Upper lobe of right lung (tissue), 1 donor: ENCODE measurements at regions not wholly inside any gene's neighbourhood (a gene's known extent, or its start where the extent isn't known, plus 50 kb on each side); places are given as distances from the start of the nearest gene placed in this dataset.
A peak's percentile ranks its signal among the peaks of the same experiment; 100 is the strongest.

ENCODE experiments used
- ATAC-seq: fragments of 200-7000 bp; cut with Tn5 transposase; one replicate; pipeline ENCODE4 v1.9.1; 2020; ENCODE audit warnings: mild to moderate bottlenecking, moderate library complexity
- DNase-seq: peaks from one replicate; pipeline ENCODE4 v3.0.0-alpha.2; 2020
- H3K27ac ChIP-seq: fragments of 200-600 bp; one replicate; pipeline ENCODE4 v1.8.0; 2022
- H3K27me3 ChIP-seq: fragments of 200-600 bp; one replicate; pipeline ENCODE4 v1.8.0; 2022; ENCODE audit warnings: mild to moderate bottlenecking
- H3K36me3 ChIP-seq: fragments of 200-600 bp; one replicate; pipeline ENCODE4 v1.8.0; 2022
- H3K4me1 ChIP-seq: fragments of 200-600 bp; one replicate; pipeline ENCODE4 v1.8.0; 2022
- H3K4me3 ChIP-seq: fragments of 200-600 bp; one replicate; pipeline ENCODE4 v1.8.0; 2022; ENCODE audit warnings: mild to moderate bottlenecking
- H3K9me3 ChIP-seq: fragments of 200-600 bp; one replicate; pipeline ENCODE4 v1.8.0; 2022
- CTCF ChIP-seq: fragments of 200-600 bp; IDR thresholded peaks from one replicate; pipeline ENCODE4 v1.8.0; 2022; ENCODE audit warnings: antibody characterized with exemption
- intact Hi-C: fragments of 100-400 bp; cut with DNase I; formaldehyde crosslinking; loops from one replicate; pipeline ENCODE4 v1.11.0; 2022
- donor health status: DM: no; HTN: yes; CAD: no; lungs with severe emphysema.

- Histone ChIP-seq H3K4me3 (peak overlapping the region; percentile 32), H3K4me1 (peaks cover 7% of the 10 kb centered on the region), H3K27me3 (no peaks in the 10 kb centered on the region), H3K27ac (peak overlapping the region; percentile 89), H3K9me3 (no peaks in the 10 kb centered on the region), H3K36me3 (no peaks in the 10 kb centered on the region)
- intact Hi-C loops = no loop called here
- DNase-seq = no peak
- TF ChIP-seq CTCF = no peak
- no peak for ATAC-seq
Observed at GRCh38 chr10:133010095-133010842, 67.9 kb upstream of the CFAP46 start.

GRCh38 chr10:133009218-133009950, 67.0 kb upstream of the CFAP46 start:
- DNase-seq (peak; percentile 96), ATAC-seq (peak; percentile 94)
- Histone ChIP-seq H3K4me1 (peaks cover 7% of the 10 kb centered on the region), H3K36me3 (no peaks in the 10 kb centered on the region), H3K27ac (peak overlapping the region; percentile 89), H3K27me3 (no peaks in the 10 kb centered on the region), H3K4me3 (peak overlapping the region; percentile 32), H3K9me3 (no peaks in the 10 kb centered on the region)
- intact Hi-C loops = no loop called here
- no peak for TF ChIP-seq CTCF

- DNase-seq (no peak), ATAC-seq (no peak)
- intact Hi-C loops = no loop called here
- no peaks in the 10 kb centered on the region for H3K27me3 ChIP-seq
- peaks cover 7% of the 10 kb centered on the region for H3K4me1 ChIP-seq
- no peaks in the 10 kb centered on the region for H3K9me3 ChIP-seq
- H3K27ac ChIP-seq = peak overlapping the region; percentile 89
- no peak overlapping the region for H3K4me3 ChIP-seq
- H3K36me3 ChIP-seq = no peaks in the 10 kb centered on the region
- TF ChIP-seq CTCF = no peak
Observed at GRCh38 chr10:133008736-133009135, 66.4 kb upstream of the CFAP46 start.

- no peak overlapping the region for H3K27ac ChIP-seq
Observed at GRCh38 chr10:133008196-133008595, 65.8 kb upstream of the CFAP46 start.

GRCh38 chr10:133007360-133007858, 65.0 kb upstream of the CFAP46 start:
- Histone ChIP-seq H3K4me3 (no peak overlapping the region), H3K4me1 (peaks cover 7% of the 10 kb centered on the region), H3K9me3 (no peaks in the 10 kb centered on the region), H3K36me3 (no peaks in the 10 kb centered on the region), H3K27me3 (no peaks in the 10 kb centered on the region), H3K27ac (no peak overlapping the region)
- no peak for DNase-seq
- intact Hi-C loops = no loop called here
- TF ChIP-seq CTCF = no peak
- ATAC-seq = no peak

More at GRCh38 chr10:133008196-133008595, 65.8 kb upstream of the CFAP46 start:
- Histone ChIP-seq H3K36me3 (no peaks in the 10 kb centered on the region), H3K4me1 (peaks cover 7% of the 10 kb centered on the region), H3K4me3 (no peak overlapping the region), H3K27me3 (no peaks in the 10 kb centered on the region), H3K9me3 (no peaks in the 10 kb centered on the region)
- intact Hi-C loops = no loop called here
- DNase-seq (no peak), ATAC-seq (no peak)
- TF ChIP-seq CTCF = no peak
